PFSK-1 (cell line): ENCODE measurements at regions not wholly inside any gene's neighbourhood (a gene's known extent, or its start where the extent isn't known, plus 50 kb on each side); places are given as distances from the start of the nearest gene placed in this dataset.

Experiments
- FOXP2 ChIP-seq: optimal IDR thresholded peaks from 2 replicates; pipeline ENCODE3; 2011; ENCODE audit warnings: borderline replicate concordance, control low read depth, inconsistent platforms; ENCODE audit not compliant: insufficient read depth; ENCODE audit errors: extremely low read length, extremely low read depth
- POLR2AphosphoS5 ChIP-seq: IDR thresholded peaks from 2 replicates; pipeline ENCODE4 v1.6.1; 2012; ENCODE audit warnings: low read depth, mild to moderate bottlenecking, control low read depth, low read length, moderate library complexity
- SIN3A ChIP-seq: IDR thresholded peaks from 2 replicates; pipeline ENCODE4 v1.6.1; 2012; ENCODE audit warnings: mild to moderate bottlenecking, low read length, moderate library complexity, borderline replicate concordance; ENCODE audit not compliant: insufficient read depth
- TAF1 ChIP-seq: IDR thresholded peaks from 2 replicates; pipeline ENCODE4 v1.6.1; 2012; ENCODE audit warnings: low read length, control low read depth, borderline replicate concordance; ENCODE audit not compliant: insufficient read depth
- TF ChIP-seq, protein P1 (sequence below), 2 experiments: IDR thresholded peaks; 2 replicates each; pipeline versions ENCODE4 v1.6.1 to v1.8.0; 2011 to 2012; ENCODE audit warnings: low read depth in 2 of 2, low read length in 2 of 2, control low read depth in 1 of 2, inconsistent platforms in 1 of 2, mild to moderate bottlenecking in 1 of 2, moderate library complexity in 1 of 2; ENCODE audit not compliant: insufficient read depth in 1 of 2

DNA sequence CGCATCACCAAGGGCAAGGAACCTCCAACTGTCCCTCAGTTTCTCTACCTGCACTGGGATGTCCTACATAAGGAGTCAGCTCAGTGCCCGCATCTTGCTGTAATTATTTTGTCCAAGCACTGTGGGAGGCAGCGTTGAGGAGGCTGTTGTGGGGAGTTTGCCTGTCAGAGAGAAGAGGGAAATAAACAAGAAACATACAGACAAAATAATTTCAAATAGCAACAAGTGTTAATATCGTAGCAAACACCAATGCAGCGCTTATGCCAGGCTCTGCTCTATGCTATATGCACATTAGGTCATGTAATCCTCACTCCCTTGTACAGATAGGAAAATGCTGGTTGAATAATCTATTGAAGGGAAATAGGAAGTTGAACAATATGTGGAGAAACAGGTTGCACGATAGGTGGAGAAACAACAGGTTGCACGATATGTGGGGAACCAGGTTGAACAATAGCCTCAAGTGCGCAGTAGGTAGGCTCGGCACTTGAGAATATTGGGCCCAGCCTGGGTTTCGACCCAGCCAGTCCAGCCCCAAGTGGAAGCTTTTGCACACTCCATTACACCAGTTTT is 91.2 kb upstream of the SIRPA start:
- TF ChIP-seq TAF1, result no peak
- TF ChIP-seq FOXP2, result no peak
- TF ChIP-seq POLR2AphosphoS5, result no peak
- no peak for TF ChIP-seq SIN3A
- TF ChIP-seq, protein P1, sequence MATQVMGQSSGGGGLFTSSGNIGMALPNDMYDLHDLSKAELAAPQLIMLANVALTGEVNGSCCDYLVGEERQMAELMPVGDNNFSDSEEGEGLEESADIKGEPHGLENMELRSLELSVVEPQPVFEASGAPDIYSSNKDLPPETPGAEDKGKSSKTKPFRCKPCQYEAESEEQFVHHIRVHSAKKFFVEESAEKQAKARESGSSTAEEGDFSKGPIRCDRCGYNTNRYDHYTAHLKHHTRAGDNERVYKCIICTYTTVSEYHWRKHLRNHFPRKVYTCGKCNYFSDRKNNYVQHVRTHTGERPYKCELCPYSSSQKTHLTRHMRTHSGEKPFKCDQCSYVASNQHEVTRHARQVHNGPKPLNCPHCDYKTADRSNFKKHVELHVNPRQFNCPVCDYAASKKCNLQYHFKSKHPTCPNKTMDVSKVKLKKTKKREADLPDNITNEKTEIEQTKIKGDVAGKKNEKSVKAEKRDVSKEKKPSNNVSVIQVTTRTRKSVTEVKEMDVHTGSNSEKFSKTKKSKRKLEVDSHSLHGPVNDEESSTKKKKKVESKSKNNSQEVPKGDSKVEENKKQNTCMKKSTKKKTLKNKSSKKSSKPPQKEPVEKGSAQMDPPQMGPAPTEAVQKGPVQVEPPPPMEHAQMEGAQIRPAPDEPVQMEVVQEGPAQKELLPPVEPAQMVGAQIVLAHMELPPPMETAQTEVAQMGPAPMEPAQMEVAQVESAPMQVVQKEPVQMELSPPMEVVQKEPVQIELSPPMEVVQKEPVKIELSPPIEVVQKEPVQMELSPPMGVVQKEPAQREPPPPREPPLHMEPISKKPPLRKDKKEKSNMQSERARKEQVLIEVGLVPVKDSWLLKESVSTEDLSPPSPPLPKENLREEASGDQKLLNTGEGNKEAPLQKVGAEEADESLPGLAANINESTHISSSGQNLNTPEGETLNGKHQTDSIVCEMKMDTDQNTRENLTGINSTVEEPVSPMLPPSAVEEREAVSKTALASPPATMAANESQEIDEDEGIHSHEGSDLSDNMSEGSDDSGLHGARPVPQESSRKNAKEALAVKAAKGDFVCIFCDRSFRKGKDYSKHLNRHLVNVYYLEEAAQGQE (IDR thresholded peaks at IDR 0.05; ENCODE audit: insufficient read depth in 1 of 2, low read depth in 2 of 2, low read length in 2 of 2), result no peak

DNA sequence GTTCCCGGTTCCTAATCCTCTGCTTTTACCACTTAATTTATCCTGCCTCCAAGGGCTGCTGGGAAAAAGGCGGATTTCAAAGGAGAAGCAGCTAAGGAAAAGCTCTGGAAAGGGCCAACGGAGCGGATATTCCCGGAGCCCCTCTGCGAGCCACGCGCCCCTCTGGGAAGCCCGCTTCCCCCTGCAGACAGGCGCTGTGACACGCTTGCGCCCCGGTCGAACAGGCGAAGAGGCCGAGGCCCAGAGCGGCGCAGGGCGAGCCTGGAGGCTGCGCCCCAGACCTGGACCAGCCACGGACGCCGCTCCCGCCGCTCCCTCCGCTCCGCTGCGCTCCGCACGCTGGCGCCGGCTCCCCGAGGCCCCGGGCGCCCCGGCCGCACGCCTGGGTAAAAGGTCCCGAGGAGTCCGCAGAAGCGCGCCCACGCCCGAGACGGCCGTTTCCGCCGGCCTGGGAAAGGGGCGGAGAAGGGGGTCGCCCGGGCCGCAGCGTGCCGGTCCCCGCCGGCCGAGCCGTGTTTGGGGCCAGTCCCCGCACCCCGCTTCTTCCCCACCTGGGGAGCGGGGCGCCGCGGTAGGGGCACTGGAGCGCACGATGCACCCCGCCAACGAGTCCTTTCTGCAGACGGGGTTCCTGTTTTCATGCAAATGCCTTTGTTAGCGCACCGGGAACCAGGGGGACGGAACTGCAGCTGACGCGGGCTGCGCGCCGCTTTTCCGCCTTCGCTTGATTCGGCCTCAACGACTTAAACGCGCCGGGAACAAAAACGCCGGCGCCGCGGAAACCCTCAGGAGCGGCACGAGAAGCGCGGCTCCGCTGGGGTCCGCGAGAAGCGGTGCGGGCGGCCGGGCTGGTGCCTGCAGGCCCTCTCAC is 91.9 kb upstream of the SIRPA start:
- TF ChIP-seq TAF1 (no peak), POLR2AphosphoS5 (no peak), FOXP2 (no peak), SIN3A (no peak)
- TF ChIP-seq, protein P1 (IDR thresholded peaks at IDR 0.05; ENCODE audit: insufficient read depth in 1 of 2, low read depth in 2 of 2, low read length in 2 of 2), result no peak

DNA sequence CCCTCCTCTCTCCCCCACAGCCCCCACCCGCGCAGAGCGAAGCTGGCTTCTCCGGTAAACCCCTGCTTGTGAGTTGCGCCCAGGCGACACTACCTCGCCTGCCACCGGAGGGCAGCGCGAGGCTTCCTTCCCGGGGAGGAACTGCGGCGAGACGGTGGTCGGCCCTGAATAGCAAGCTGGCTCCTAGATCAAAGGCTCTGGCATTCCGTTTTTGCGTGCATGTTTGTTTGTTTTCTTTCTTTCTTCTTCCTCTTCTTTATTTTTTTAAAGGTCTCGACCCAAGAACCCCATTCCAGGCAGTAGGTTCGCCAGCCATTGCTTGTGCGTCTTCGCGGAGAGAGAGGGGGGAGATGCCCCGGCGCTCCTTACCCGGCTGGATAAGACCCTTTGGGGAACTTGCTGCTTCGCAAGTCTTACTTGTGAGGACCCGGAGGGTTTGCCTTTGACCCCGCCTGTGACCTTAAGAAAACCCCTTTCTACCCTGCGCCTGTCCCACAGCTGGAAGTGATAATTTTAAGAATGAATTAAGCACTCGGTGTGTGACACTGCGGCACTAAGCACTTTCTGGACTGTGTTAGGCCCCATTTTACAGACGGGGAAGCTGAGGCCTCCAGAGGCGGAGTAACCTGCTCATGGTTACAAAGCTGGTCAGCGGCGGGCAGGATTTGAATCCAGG is 92.7 kb upstream of the SIRPA start:
- TF ChIP-seq, protein P1 (IDR thresholded peaks at IDR 0.05; ENCODE audit: insufficient read depth in 1 of 2, low read depth in 2 of 2, low read length in 2 of 2), result 0 out of 4 replicates have a peak, but pooled peaks of 1 of the 2 experiments have one; percentile 35
- TF ChIP-seq FOXP2, result peak; percentile 80
- TF ChIP-seq POLR2AphosphoS5, result no peak
- no peak for TF ChIP-seq SIN3A
- TF ChIP-seq TAF1, result no peak

DNA sequence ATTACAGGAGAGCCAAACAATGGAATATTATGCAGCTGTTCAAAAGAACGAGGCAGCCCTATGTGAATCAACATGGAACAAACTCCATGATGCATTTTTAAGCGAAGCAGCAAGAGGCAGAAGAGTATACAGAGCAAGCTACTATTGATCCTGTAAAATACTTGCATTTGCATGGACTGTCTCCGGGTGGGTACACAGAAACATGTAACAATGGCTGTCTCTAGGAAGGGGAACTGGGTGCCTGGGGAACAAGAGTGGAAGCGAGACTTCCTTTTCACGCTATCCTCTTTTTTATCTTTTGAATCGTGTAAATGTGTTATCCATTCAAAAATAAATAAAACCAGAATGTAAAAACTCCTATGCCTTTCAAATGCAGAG is 93.3 kb upstream of the SIRPA start:
- TF ChIP-seq, protein P1 (IDR thresholded peaks at IDR 0.05; ENCODE audit: insufficient read depth in 1 of 2, low read depth in 2 of 2, low read length in 2 of 2), result no peak
- TF ChIP-seq TAF1 (no peak), FOXP2 (no peak), SIN3A (no peak), POLR2AphosphoS5 (no peak)
